Fibroblast of the conjunctiva (primary cell): ENCODE measurements at regions not wholly inside any gene's neighbourhood (a gene's known extent, or its start where the extent isn't known, plus 50 kb on each side); places are given as distances from the start of the nearest gene placed in this dataset.
A peak's percentile ranks its signal among the peaks of the same experiment; 100 is the strongest.
"Not testable (repeated sequence)": the region's sequence is repeated elsewhere in the genome, so short reads cannot be mapped to it uniquely, and the experiment has no call there.

Experiments used
- DNase-seq: peaks from one replicate; pipeline ENCODE4 v3.0.0-alpha.2; 2010; ENCODE audit warnings: low read depth

DNA sequence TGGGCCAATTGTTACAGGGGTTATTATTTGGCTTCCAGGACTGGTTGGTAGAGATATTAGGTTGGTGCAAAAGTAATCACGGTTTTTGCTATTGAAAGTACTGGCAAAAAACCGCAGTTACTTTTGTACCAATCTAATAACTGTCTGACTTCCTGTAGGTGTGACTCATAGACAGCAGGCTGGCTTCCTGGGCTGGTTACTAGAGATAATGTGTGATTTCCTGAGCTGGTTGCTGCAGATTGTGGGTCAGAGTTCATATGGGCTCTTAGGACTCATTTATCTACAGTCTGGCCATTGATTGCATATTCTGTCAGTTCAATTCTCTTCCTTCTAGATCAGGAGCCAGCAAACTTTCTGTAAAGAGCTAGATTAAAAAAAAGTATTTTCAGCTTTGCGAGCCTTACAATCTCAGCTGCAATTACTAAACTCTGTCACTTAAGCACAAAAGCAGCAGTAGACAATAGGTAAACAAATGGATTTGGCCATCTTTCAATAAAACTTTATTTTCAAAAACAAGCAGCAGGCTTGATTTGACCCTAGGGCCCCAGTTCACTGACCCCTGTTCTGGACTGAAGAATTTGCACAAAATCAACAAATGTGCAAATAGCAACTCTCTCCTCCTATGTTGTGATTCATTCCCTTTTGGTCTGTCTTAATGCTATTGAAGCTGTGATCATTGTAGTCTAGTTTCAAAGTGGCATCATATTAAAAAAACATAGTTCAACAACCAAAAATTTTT, 50.8 kb upstream of the BOD1L1 start:
- DNase-seq, result no peak

DNA sequence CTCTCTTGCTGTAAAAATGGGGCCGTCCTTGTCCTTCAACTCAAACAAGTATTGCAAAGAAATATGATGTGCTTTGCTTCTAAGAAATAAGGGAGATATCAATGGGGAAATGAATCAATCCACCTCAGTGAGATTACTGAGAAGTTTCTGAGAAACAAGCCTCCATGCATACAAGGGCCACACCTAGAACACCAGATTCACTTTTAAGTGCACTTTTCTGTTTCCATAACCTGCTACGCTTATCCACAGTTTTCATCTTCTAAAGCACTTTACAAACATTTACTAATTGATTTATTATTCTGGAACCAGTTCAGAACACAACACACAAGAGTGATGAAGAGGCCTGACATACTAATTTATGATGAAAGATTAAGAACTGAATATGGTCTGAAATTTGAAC, 54.0 kb upstream of the BOD1L1 start:
- DNase-seq, result no peak

DNA sequence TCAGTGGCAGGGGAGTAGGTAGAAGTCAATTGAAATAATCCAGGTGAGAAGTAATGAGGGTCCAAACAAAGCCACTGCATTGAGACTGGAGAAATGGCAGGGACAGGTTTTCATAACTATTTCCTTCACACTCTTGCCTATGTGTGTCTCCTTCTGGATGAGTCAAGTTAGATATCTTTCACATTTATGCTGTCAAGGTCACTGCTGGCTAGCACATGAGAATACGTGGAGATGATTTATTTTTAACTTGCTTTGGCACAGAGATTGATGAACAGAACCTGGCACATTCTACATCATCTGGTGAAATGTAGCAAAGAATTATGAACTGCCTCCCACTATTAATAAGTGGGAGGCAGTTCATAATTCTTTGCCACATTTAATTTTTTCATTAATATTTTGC, 66.7 kb upstream of the BOD1L1 start:
- DNase-seq, result no peak

DNA sequence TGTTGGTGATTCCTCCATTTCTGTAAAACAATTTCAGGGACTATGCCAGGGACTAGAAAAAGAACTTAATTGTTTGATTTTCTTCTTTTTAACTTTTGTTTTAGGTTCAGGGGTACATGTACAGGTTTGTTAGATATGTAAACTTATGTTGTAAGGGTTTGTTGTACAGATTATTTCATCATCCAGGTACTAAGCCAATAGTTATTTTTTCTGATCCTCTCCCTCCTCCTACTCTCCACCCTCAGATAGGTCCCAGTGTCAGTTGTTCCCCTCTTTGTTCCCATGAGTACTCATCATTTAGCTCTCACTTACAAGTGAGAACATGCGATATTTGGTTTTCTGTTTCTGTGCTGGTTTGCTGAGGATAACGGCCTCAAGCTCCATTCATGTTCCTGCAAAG, 70.8 kb upstream of the BOD1L1 start:
- DNase-seq, result no peak

DNA sequence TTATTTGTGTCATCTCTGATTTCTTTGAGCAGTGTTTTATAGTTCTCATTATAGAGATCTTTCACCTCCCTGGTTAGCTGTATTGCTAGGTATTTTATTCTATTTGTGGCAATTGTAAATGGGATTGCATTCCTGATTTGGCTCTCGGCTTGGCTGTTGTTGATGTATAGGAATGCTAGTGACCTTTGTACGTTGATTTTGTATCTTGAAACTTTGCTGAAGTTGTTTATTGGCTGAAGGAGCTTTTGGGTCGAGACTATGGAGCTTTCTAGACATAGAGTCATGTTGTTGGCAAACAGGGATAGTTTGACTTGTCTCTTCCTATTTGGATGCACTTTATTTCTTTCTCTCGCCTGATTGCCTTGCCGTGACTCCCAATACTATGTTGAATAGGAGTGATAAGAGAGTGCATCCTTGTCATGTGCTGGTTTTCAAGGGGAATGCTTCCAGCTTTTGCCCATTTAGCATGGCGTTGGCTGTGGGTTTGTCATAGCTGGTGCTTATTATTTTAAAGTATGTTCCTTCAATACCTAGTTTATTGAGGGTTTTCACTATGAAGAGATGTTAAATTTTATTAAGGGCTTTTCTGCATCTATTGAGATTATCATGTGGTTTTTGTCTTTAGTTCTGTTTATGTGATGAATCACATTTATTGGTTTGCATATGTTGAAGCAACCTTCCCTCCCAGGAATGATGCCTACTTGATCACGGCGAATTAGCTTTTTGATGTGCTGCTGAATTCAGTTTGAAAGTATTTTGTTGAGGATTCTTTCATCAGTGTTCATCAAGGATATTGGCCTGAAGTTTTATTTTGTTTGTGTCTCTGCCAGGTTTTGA, 72.7 kb upstream of the BOD1L1 start:
- DNase-seq, result peak; percentile 91

DNA sequence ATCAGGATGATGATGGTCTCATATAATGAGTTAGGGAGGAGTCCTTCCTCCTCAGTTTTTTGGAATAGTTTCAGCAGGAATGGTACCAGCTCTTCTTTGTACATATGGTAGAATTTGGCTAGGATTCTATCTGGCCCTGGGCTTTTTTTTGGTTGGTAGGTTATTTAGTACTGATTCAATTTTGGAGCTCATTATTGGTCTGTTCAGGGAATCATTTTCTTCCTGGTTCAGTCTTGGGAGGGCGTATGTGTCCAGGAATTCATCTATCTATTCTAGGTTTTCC, 73.3 kb upstream of the BOD1L1 start:
- DNase-seq, result not testable (repeated sequence)

DNA sequence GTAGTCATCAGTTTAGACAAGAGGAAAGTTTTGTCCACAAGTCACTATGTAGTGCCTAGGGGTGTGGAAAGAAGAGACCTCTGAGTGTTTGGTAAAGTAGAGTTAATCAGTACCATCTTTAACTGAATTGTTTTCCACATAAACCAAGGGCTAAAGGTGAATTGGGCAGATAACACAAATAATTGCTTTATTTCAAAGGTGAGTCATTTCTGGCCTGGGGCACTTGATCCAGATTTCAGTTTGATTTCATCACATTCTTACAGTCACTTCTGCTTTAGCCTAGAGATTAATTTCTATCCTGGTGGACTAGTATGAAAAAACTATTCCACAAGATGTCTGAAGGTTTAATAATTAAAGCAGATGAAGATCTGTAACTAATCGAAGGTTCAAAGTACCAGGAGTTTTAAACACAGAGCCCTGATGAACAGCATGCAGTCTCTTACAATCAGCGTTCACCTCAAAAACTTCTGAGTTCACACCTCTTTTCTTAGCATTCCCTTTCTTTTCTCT, 74.5 kb upstream of the BOD1L1 start:
- peak; percentile 85 for DNase-seq

DNA sequence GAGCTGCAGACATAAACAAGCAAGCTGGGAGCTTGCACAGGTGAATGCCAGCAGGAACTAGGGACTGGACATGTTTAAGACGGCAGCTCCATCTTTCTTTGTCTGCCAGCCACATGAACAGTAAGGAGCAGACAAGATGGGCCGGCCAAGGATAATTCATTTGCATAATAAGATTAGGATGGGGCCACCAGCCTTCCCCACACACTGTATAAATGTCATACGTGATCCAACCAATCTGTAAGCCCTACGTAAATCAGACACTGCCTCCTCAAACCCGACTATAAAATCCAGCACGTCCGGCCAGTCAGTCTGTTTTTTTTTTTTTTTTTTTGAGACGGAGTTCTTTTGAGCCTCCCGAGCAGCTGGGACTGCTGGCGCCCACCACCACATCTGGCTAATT, 75.6 kb upstream of the BOD1L1 start:
- DNase-seq, result no peak

DNA sequence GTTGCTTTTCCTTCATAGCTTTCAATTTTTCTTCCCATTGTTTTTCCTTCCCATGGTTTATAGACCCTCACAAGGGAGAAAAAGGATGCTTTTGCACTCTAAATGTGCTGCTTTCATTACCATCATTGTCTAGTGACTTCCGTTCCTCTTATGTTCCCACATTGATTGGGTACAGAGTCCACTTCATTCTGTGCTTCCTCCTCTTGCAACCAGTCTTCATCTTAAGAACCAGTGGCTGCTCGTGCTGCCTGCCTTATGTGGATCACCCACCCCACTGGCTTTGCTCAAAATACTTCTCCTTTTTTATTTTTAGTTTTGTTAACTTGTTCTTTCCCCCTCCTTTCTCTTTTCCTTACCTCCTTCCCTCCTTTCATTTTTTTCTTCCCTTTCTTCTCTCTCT, 76.5 kb upstream of the BOD1L1 start:
- DNase-seq, result no peak

DNA sequence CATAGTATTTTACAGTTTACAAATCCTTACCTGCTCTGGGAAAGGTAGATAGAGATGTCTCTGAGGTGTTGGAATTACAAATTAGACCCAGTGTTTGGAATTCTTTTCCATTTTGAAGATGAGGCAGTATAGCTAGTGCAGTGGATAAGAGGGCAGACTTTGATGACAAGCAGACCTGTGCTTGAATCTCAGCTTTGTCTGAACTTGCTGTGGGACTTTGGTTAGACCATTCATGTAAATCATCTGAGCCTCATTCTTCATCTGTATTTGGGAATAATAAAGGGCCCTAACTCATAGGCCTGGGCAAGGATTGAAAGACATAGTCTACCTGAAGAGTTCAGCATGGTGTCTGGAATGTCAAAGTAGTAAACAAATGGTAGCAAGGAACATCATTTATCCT, 77.2 kb upstream of the BOD1L1 start:
- DNase-seq, result no peak

DNA sequence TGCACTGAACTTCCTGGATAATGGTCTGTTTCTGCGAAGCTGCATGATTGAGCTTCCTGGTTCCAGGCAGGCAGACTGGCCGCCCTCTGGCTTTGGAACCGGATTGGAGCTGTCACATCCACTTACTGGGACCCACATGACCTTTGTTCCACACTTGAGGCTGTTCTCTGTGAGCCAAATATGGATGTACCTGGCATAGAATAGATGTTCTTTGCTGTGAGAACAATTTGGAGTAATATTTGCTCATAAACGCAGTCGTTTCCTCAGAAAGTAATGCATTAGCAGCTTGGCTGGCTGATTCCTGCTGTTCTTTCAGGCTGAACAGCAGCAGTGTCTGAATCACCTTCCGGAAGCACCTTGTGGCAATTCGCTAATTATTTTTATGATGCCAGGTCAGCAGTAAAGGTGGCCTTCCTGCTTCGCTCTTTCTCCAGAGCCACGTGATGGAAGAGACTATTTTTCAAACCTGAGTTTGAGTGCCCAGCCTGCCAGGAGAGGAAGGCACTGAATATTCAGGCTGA, 78.1 kb upstream of the BOD1L1 start:
- no peak for DNase-seq

DNA sequence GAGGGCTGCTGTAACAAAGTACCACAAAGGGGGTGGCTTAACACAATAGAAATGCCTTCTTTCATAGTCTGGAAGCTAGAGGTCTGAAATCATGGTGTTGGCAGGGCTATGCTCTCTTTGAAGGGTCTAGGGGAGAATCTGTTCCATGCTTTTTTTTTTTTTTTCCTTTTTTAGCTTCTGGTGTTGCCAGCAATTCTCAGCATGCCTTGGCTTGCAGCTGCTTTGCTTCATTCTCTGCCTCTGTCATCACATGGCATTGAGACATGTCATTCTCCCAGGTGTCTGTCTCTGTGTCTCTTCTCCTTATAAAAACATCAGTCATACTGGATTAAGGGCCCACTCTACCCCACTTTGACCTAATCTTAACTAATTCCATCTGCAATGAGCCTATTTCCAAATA, 78.6 kb upstream of the BOD1L1 start:
- DNase-seq, result no peak

DNA sequence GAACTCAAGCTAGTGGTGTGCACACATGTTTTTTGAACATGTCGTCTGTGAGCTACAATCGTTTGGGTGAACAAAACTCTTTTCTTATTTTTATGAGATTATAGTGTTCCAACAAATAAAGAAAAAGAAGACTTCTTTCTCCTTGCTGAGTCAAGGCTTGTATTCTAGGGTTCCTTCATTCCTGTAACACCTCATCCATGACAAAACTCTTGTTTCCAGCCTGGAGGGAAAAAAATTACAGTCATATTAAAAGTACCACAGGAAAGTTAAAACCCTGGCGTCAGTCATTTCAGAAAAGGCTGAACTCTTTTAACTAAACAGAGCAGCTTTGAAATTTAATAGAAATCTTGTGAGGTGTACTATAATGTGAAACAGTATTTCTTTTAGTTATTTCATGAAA, 79.2 kb upstream of the BOD1L1 start:
- DNase-seq, result no peak

DNA sequence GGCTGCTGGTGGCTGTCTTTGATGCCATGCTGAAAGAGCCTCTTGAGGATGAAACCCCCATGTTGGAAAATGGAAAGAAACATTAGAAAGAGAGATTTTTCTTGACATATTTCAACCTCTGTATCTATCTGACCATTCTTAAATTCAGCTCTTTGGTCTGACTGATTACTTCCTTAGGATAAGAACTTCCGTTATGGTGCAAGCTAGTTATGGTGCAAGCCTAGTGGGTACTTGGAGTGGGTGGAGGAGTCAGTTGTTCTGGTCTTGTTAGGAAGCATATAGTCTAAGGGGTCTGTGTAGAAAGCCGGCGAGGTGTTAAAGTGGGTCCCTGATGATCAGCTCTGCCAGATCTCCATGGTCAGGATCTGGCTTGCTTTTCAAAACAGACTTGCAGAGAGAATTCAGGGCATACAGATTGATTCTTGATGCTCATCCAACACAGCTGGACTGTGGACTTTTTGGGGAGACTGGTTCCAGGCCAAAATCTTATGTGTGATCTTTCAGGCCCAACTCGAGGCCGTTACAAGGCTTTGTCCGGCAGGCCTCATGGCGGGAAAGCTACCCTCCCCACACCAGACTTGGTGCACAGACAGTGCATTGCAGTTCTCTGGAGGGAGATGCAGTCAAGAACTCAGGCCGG, 82.8 kb upstream of the BOD1L1 start:
- no peak for DNase-seq

DNA sequence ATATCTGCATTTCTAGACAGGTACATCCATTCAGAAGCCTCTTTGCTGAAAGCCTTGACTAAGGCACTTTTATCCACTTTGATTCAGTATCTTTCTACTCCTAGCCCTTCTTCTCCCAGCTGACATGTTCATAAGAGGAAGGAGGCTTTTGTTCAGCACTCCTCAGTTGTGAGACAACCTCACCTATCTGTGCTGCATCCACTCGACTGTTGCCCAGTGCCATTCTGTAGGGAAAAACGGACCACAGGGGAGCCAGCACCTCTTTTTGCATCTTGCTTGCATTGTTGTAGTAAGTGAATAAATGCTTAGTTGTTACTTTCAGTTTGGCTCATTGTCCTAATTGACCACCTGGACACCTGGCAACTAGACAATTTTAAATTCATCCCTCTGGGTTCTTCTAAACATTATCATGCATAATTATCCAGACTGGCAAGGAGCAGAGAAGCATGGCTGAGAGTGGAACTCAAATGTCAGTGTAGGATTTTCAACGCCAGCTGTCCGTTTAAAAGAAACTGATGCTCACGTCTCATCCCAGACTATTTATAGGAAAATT, 83.8 kb upstream of the BOD1L1 start:
- no peak for DNase-seq

DNA sequence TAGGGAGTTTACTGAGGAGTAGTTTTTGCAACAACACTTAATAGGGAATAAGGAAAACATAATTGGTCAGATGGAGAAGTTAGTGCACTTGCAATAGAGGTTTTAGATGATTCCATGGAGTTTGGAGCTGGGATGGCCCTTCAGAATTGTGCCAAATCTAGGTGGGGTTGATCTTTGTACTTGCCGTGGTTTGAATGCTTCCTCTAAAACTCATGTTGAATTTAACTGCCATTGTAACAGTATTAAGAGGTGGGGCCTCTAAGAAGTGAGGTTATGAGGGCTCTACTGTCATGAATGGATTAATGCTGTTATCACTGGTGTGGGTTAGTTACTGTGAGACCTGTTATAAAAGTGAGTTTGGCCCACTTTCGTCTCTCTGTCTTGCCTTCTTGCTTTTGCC, 94.4 kb upstream of the BOD1L1 start:
- no peak for DNase-seq

DNA sequence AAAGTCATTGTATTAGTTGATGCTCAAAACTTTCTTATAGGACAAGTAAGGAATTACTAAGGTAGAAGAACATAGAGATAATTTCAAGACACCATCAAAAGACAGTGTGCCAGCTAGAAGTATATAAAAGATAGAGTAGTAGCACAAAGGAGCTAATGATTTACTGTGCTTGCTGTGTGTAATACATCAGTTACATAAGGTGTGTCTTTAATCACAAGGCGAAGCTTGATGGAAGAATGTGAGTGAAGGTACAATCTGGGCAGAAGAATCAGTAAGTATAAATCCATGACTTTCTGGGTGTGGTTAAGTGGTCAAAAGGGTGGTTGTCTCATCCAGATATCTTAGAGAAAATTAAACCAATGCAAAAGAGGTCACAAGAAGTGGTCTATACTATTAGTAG, 95.1 kb upstream of the BOD1L1 start:
- no peak for DNase-seq

DNA sequence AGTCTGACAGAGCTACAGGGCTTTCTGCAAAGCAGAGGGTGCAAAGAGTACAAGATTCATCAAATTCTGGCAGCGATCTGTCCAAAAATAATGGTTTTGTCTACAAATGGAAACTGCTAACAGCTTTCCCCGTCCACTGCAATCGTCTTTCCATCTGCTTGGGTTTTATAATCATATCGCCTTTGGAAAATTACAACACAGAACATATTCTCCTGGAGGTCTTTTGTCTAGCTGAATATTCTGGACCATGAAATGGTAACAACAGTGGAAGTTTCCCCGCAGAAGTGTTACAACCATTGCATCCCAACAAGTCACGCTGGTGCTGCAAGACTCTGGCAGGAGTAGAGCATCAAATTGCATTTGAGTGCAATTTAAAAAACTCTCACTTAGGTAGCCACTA, 101.2 kb upstream of the BOD1L1 start:
- DNase-seq, result no peak

DNA sequence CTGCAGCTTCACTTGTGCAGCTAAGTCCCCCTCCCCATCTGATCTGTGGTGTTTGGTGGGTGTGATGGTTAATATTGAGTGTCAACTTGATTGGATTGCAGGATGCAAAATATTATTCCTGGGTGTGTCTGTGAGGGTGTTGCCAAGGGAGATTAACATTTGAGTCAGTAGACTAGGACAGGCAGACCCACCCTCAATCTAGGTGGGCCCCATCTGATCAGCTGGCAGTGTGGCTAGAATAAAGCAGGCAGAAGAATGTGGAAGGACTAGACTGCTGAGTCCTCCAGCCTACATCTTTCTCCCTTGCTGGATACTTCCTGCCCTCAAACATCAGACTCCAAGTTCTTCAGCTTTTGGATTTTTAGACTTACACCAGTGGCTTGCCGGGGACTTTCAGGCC, 103.5 kb upstream of the BOD1L1 start:
- DNase-seq, result no peak

DNA sequence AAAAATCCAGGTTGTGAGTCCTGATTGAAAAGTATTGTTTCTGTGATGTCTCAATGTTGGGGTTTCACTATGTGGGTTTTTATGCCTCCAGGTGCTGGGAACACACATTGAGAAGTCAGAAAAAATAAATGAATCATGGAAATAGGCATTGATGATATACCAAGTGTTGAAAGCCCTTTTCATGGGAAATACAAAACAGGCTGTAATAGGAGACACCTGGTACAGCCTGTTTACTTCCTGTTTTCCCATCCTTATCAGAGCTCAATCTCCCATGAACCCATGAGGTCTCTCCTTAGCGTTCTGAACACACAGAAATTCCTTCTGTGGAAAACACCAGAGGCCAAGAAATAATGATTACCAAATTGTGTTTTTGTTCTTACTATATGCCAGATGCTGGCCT, 106.3 kb upstream of the BOD1L1 start:
- DNase-seq, result peak; percentile 6

DNA sequence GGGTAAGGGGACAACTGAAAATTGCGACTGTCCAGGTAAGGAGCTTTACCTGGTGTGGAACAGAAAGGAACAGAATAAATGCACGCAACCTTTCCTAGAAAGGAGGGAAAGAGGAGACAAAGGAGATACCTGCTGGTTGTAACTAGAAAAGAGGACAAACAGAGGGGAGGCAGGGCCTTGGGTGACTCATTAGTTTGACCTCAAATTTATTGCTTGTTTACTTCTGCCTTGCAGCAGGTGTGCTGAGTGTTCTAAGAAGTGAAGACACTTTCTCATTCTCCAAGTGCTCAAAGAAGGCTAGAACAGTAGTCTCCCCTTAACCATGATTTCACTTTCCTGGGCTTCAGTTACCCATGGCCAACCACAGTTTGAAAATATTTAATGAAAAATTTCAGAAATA, 123.1 kb upstream of the BOD1L1 start:
- DNase-seq, result no peak

DNA sequence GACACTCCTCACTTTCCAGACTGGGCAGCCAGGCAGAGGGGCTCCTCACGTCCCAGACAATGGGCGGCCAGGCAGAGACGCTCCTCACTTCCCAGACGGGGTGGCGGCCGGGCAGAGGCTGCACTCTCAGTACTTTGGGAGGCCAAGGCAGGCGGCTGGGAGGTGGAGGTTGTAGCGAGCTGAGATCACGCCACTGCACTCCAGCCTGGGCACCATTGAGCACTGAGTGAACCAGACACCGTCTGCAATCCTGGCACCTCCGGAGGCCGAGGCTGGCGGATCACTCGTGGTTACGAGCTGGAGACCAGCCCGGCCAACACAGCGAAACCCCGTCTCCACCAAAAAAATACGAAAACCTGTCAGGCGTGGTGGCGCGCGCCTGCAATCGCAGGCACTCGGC, 134.1 kb upstream of the BOD1L1 start:
- DNase-seq, result not testable (repeated sequence)

DNA sequence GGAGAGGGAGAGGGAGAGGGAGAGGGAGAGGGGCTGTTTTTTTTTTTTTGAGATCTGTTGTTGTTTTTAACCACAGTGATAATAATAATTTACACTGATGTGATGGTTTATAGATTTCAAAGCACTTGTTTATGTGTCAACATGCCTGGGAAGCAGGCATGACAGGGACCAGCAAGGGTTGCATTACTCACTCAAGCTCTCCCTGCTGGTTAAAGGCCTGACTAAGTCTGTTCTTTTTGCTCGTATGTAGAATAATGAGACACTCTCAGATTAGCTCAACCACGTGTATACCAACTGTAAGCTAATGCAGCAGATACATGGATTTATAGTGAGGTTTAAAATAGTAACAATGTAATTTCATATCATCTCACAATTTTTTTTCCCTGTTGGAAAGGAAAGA, 134.6 kb upstream of the BOD1L1 start:
- DNase-seq, result no peak
